Mucosa of gallbladder (tissue), 1 donor: ENCODE measurements at regions not wholly inside any gene's neighbourhood (a gene's known extent, or its start where the extent isn't known, plus 50 kb on each side); places are given as distances from the start of the nearest gene placed in this dataset.
"Not testable (repeated sequence)": the region's sequence is repeated elsewhere in the genome, so short reads cannot be mapped to it uniquely, and the experiment has no call there.

Source experiments
- DNase-seq: peaks from one replicate; pipeline ENCODE4 v3.0.0-alpha.2; 2020; ENCODE audit warnings: low spot score
- donor health status: DM: no; HTN: no; CAD: no.

- DNase-seq, result no peak
Observed at GRCh38 chr12:90502070-90502469, 452.9 kb downstream of the CCER1 start.

GRCh38 chr12:90501412-90501811, 453.6 kb downstream of the CCER1 start:
- DNase-seq, result no peak

GRCh38 chr12:90499795-90500194, 455.2 kb downstream of the CCER1 start:
- DNase-seq, result no peak

GRCh38 chr12:90497923-90498545, 456.9 kb downstream of the CCER1 start:
- no peak for DNase-seq

GRCh38 chr12:90490355-90490754, 464.6 kb downstream of the CCER1 start:
- no peak for DNase-seq

GRCh38 chr12:90489141-90489540, 465.8 kb downstream of the CCER1 start:
- no peak for DNase-seq

- no peak for DNase-seq
Observed at GRCh38 chr12:90485560-90485959, 469.4 kb downstream of the CCER1 start.

GRCh38 chr12:90484094-90484493, 470.9 kb downstream of the CCER1 start:
- no peak for DNase-seq

GRCh38 chr12:90481748-90482147, 473.2 kb downstream of the CCER1 start:
- no peak for DNase-seq

- no peak for DNase-seq
Observed at GRCh38 chr12:90479237-90479636, 475.7 kb downstream of the CCER1 start.

- DNase-seq, result no peak
Observed at GRCh38 chr12:90473831-90474230, 481.1 kb downstream of the CCER1 start.

- DNase-seq, result no peak
Observed at GRCh38 chr12:90460681-90461080, 494.3 kb downstream of the CCER1 start.

GRCh38 chr12:90456248-90456647, 498.7 kb downstream of the CCER1 start:
- no peak for DNase-seq

- DNase-seq, result no peak
Observed at GRCh38 chr12:90455756-90456155, 499.2 kb downstream of the CCER1 start.

- DNase-seq, result no peak
Observed at GRCh38 chr12:90449611-90450010, 505.4 kb downstream of the CCER1 start.

GRCh38 chr12:90443466-90443865, 511.5 kb downstream of the CCER1 start:
- DNase-seq, result not testable (repeated sequence)

- no peak for DNase-seq
Observed at GRCh38 chr12:90441431-90441830, 513.5 kb downstream of the CCER1 start.

GRCh38 chr12:90428881-90429280, 526.1 kb downstream of the CCER1 start:
- DNase-seq, result no peak

GRCh38 chr12:90428465-90428864, 526.5 kb downstream of the CCER1 start:
- DNase-seq, result no peak

- no peak for DNase-seq
Observed at GRCh38 chr12:90423965-90424364, 531.0 kb downstream of the CCER1 start.

GRCh38 chr12:90410962-90411361, 544.0 kb downstream of the CCER1 start:
- DNase-seq, result no peak

- no peak for DNase-seq
Observed at GRCh38 chr12:90407841-90408240, 547.1 kb downstream of the CCER1 start.

GRCh38 chr12:90404071-90404470, 550.9 kb downstream of the CCER1 start:
- DNase-seq, result no peak

- DNase-seq, result no peak
Observed at GRCh38 chr12:90401185-90401584, 553.8 kb downstream of the CCER1 start.
